ENCODE measurements at regions not wholly inside any gene's neighbourhood (a gene's known extent, or its start where the extent isn't known, plus 50 kb on each side); places are given as distances from the start of the nearest gene placed in this dataset.
"Not testable (repeated sequence)": the region's sequence is repeated elsewhere in the genome, so short reads cannot be mapped to it uniquely, and the experiment has no call there.

DNA sequence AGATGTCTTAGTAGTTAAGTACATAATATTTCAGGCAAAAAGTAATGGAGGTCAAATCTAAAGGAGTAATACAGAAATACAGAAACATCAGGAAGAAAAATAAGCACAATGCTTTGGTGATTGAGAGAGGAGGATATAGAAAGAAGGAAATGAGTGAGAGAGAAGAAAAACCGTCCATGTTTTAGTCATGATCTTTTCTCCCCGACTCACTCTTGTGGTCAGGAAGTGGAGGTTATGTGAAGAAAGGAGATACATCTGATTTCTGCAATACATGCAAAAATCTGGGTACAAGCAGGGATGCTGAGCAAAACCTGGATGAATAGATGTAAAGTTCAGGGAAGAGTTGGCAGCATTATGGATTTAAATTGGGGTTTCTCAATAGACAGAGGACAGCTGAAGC is 1122.5 kb downstream of the SORCS3 start:
- DNase-seq, result no peak

DNA sequence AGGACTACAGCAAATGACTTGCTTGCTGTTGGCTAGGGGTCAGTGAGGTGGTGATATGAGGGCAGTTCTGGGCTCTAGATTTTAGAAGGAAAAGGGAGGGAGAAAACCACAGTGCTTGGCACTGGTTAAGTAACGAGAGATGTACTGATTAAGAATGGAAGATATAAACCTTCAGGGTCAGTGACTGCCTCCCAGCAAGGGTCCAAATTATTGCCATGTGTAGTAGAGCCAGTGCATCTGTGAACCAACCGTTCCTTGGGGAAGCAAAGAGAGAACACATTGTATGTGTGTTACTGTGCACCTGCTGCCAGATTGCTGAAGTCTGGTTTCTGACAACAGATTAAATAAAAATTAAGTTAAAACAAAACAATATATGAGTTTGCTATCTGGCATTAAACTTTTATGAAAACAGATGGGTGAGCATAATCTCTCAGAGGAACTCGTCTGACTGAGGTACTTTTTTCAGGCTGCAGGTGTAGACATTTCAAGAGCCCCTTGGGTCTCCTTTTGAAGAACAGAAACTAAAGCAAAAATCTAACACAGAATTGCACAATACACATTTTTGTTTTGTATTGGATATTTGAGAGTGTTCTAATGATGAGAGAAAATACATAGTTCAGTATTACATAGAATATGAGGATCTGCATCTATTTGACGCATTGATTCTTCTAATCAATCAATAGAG is 1120.6 kb downstream of the SORCS3 start:
- no peak for DNase-seq

DNA sequence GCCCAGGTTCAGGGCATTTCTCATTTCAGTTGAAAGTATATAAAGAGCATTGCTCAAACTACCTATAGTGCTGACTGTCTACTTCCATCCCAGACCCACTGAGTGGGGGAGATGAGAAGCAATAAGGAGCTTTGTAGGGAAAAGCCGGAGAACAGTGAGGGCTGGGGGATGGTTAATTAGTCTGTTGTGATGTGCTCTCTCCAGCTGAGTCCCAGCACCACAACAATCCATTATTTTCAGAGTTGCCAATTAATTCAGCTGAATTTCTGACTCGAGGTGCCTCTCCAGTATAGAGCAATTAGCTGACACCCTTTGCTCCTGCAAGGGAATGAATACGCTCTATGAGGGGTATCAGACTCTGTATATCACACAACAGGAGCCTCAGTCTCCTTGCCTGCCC is 1118.6 kb downstream of the SORCS3 start:
- no peak for DNase-seq

DNA sequence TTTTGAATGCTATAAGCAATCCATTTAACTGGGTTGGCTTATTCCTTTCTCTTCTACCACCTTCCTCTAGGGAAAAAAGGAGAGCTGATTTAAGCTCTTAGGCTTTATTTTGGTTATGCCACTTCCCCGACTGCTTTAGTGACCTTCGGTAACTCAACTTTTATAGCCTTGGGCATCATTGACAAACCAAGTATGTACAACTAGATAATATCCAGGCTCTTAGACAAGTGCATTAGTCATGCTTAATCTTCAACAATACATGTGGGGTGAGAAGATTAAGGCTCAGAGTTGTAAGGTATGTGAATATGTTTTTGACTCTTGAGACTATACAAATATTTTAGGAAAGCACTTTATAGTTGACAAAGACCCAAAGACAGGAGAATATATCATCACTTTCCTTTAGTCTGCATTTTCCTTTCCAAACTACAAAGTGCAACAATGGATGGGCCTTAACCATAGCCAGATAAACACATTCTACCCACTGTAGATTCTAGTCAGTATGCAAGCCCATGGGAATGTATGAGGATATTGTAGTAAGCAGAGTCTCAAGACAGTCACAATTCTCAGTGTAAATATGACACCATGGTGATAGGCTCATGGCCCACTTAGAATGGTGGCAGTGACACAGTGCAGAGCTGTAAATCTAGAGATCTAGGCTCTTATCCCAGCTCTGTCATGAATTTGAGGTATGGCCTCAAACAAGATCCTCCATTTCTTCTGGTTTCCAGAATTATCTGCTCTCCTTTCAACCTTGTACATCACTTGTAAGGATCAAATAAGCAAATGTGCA is 1117.3 kb downstream of the SORCS3 start:
- no peak for DNase-seq

DNA sequence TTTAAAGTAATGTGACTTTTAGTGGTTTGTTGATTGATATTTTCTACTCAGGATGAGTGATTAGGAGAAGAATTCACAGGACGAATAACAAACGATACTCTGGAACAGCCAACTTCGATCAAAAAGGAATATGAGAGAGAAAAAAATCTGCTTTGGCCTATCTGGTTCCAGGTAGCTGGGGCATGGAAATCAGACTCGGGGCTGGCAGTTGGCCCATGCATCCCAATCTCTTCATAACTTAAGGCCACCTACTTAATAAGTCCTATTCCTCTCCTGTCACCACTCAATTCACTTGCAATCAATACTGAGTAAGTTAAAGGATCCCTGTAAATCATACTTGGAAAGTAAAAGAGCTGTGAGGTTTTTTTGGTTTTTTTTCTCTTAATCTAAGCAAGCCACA is 1116.2 kb downstream of the SORCS3 start:
- DNase-seq, result no peak

DNA sequence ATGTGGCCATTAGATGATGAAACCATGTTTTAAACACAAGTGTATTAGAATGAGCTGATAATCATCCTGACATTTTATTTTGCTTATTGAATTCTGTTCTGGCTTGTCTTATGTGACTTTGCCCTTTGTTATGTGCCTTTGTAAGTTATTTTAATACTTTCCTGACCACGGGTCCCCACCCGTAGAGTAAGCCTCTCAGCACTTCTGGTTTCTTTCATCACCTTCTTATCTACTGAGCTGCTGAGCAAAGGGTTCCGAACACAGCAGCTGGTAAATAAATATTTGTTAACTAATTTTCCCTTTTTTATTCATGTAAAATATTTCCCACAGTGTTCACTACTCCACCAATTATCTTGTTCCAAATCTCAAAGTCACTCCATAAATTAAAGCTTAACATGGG is 1115.3 kb downstream of the SORCS3 start:
- DNase-seq, result no peak

DNA sequence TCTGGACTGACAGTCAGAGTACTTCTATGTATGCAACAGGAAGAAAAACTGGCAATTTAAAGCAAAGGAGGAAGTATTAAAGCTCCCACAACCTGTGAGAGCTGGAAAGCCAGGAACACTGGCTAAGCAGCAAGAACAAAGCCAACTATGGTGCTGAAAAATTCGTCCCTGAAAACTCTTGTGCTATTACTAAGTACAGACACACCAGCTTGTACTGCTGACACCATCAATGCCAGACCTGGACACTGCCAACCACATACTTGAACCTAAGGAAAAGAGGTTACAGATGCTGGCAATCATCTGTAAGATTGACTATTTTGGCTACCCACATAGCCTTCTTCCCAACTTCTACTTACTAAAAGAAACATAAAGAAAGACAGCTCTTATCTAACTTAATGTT is 1110.6 kb downstream of the SORCS3 start:
- no peak for DNase-seq

DNA sequence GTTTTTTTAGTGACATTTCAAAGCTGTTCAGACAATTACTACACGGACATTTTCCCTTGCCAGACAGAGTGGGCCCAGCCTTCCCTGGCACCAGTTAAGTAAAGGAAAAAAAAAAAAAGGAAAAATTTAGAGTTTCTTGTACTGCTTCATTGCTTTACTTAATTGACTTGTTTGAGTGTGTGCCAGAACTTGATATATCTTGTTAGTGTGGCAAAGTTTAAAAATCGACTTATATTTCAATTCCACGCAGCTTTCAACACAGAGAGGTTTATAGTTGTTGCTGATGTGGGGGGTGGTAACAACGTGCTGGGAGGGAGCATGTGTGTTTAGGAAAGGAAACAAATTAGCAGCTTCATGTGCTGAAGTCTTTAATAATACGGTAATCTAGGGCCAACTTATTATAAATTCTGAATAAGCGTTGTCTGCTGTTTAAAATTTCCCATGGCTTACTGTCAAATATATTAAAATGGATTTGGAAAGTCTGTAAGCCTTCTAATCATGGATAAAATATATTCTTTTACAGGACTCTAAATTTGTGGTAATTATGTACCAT is 1104.6 kb downstream of the SORCS3 start:
- DNase-seq, result no peak

DNA sequence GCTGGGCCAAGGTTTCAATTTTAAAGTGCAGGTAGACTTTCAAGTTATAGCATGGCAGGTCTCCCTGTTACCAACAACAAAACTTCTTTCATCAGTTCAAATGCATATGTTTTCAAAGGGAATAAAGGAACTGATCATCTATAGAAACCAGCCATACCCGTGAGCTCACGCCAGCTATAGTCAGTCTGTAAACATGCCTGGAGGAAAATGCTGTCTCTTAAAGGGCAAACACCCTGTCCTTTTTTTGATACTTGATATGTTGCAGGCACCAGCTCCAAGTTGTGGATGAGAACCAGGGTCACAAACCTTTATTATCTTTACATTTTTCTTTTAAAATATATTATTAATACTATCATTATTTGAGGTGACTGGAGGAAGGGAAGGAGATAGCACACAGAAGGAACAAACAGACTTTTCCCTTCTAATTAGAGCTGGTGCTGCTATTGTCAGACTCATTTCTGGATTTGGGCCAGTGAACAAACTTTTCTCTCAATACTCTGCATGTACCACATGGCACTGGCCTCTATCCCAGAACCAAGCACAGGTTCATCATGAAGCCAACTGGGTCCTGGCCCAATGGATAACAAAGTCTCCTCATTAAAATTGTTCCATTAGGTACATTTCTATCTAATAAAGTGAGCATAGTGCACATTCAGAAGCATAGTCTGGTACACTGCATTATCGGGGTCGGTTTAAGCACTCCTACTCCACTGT is 1102.4 kb downstream of the SORCS3 start:
- DNase-seq, result no peak

DNA sequence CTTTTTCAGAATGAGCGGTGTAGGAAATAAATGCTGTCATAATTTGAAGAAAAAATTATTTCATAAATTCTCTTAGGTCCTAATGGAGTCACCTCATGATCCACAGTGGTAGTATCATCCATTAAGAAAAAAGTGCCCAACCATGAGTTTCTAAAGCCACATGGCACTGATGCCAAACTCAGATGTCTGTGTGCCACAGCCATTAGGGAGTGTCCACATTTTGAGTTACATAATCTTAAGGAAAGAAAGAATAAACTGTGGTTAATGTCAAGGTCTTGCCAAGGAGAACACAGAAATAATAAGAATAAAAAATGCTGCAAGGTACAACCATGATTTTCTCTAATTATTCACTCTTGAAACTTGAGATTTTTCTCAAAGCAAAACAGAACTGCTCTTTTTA is 1101.8 kb downstream of the SORCS3 start:
- DNase-seq, result no peak

DNA sequence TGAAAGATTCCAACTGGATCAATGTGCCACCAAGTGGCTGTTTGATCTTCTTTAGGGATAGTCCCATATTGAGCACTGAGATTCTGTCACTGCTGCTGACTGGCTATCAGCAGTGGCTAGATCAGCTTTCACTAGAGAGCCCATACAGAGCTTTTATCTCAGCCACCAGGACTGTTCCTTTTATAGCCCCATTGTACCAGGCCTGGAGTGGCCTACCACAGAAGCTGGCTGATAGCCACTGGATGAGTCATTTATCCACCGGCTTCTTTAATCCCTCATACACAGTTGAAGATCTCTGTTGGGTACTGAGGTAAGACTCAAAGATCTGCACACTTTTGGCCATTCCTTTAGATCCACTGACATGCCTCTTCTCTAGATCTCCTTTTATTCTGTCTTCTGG is 1101.1 kb downstream of the SORCS3 start:
- no peak for DNase-seq

DNA sequence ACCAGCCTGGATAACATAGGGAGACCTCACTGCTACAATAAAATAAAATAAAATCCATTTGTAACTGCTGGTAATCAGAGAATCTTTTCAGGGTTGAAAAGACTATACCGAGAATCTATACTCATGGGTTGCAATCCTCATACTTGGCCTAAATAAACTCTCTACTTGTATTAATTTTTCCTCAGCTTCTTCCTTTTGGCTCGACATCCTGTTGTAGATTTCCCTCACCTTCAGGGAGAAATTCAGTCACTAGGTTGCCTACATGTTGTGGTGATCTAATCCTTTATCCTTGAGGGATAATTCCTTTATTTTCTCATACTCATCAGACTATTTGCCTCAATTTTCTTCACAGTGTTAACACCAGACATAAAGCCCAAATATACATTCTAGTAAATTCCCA is 1093.4 kb downstream of the SORCS3 start:
- no peak for DNase-seq

DNA sequence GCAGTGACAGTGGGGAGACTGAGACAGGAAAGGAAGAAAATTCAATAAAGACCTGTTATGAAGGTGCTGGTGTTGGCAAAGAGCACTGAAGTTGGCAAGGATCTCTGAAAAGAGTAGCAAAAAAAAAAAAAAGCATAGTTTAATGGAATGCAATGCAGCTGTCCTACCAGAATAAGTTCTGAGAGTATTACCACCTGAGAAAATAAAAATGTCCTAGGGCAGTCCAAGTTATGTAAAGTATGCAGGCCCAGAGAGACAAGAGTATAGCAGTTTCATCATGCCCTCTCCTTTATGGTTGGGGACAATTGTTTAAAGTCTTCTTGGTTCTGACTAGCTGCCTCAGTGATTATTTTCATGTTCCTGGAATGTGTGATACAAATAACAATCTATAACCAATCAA is 1092.8 kb downstream of the SORCS3 start:
- no peak for DNase-seq

DNA sequence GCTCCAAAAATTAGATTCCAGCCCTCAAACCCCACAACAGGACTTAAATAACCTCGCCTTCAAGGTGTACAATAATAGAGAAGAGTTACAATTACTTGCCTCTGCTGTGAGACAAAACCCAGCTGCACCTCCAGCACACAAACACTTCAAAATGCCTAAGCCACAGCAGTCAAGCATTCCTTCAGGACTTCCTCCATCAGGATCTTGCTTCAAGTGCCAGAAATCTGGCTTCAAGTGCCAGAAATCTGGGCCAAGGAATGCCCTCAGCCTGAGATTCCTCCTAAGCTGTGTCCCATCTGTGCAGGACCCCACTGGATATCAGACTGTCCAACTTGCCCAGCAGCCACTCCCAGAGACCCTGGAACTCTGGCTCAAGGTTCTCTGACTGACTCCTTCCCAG is 1088.3 kb downstream of the SORCS3 start:
- DNase-seq, result no peak

DNA sequence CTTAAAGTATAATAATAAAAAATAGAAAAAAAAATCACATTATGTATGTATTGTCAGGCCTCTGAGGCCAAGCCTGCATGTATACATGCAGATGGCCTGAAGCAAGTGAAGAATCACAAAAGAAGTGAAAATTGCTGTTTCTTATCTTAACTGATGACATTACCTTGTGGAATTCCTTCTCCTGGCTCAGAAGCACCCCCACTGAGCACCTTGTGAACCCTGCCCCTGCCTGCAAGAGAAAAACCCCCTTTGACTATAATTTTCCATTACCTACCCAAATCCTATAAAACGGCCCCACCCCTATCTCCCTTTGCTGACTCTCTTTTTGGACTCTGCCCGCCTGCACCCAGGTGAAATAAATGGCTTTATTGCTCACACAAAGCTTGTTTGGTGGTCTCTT is 1086.5 kb downstream of the SORCS3 start:
- DNase-seq, result not testable (repeated sequence)

DNA sequence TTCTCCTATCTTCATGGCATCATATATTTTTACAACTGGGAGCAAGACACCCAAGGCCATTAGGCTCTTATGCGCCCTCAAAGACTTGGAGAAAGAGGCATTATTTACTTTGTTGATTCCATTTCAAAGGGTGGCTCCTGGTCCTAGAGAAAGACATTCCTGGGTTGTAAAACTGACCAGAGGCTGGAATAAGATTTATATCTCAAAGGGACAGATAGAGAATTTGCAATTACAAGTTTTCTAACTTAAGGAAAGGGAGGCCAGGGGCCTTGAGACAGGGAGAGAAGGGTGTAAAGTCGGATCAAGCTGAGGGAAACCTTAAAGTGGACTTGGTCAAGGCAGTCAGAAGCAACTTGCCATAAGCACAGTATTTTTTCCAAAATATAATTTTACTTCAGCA is 1086.0 kb downstream of the SORCS3 start:
- no peak for DNase-seq

DNA sequence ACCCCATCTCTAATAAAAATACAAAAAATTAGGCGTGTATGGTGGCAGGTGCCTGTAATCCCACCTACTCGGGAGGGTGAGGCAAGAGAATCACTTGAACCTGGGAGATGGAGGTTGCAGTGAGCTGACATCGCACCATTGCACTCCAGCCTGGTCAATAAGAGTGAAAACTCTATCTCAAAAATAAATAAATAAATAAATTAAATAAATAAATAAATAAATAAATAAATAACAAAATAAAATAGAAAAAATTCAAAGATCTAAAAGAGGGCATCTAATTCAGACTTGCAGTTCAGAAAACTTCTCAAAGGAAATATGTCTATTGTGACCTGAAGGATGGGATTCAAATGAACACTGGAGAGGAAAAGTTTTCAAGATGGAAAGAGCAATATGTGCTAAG is 1085.1 kb downstream of the SORCS3 start:
- no peak for DNase-seq

DNA sequence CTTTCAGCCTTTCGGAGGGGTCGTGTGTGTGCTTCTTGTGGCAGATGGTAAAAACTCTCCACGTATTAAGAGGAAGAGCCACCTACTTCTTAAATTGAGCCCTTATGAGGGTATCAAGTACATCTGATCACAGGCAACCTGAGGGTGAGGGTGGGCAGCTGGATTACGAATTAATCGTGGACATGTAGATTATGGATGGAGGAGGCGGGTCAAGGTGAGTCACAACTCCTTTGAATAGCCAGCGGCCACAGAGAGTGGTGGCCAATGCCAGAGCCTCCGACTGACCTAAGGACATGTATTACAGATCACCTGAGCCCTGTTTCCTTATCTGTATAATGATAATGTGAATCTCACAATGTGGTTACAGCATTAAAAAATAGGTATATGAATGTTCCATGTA is 1083.9 kb downstream of the SORCS3 start:
- no peak for DNase-seq

DNA sequence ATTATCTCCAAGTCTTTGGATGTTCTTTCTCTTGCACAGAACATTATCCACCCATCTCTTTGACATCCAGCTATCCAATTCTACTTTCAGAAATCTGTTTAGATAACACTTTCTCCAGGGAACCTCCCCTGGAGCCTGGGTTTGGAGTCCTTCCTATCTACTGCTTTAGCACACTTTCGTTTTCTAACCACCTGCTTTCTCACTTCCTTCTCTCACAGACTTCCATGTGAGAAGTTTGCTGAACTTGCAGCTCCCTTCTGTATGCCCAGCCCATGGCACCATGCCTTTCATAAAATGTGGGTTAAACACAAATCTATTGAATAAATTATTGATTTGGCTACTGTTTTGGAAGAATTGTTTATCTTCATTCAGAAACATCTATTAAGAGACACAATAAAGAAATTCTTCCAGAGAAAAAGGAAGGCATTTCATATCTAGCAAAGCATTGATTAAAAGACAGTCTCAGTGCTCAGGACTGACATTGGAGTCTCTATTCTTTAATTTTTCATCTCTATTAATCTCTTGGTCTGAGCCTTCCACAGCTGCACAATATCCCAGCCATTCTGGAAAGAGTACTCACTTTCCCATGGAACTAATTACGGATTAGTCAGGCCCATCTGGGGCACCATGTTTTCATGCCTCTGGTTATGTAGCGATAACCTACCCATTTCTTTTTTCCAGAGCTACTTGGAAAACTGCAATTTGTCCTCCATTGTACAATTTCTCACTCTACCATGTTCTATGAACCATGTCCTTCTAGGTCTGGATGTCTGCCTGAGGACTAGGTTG is 1077.3 kb downstream of the SORCS3 start:
- no peak for DNase-seq

DNA sequence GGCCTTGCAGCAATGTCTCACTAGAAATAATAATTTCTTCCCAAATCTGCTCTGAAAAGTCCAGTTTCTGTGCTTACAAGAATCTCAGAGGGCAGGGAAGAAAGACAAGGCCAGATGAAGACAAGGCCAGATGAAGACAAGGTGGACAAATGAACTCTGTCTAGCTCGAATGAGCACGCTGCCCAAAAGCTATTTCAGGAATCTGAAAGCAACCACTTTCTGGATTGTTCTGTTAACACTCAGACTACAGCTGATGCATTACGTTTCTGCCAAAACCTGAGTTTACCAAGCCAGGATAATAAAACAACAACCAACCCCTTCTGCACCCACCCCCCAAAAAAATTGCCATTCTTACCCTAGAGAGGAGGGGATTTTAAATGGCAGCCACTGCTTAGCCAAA is 1073.6 kb downstream of the SORCS3 start:
- no peak for DNase-seq

DNA sequence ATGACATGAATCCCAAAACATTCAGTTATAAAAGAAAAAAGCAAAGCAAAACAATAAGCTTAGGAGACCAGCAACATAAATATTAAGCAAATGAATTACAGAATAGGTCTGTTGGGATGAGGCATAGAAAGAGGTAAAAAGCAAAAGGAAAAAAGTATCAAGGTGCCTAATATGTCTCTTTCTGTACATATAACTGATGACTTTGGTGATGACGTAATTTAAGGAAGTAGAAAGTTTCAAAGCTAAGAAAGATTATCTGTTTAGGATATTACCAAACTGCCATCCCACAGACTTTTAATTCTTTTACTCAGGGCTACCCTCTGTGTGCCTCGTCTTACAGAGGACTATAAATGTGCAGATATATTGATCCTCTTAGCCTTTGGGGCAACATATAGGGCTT is 1066.5 kb downstream of the SORCS3 start:
- no peak for DNase-seq

DNA sequence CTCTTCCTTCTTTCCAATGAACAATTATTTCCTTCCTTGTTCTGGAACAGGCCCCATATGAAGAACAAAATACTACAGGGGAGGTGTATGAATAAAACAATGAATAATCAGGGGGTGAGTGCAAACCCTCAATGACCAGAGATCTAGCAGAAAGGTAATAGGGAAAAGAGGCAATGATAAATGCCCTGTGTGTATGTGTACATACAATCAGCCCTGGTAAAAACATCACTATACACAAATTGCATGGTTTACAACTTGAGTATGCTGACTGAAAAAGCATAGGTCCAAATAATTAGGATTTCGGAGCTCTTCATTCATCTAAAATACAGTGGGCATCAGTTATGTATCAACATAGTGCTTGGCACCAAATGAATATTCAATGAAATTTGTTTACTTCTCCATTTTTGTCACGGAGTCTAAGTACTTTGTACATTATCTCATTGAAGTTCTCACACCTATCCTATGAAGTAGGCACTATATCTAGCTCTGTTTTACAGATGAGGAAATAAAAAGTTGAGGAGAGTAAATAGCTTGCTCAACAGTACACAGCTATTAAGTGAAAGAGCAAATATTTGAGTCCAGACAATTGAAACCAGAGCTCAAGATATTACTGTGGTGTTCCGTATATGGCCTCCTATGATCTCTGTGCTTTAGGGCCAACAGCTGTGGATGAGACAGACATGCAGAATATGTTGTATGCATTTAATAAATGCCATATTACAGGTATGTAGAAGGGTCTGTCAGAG is 1065.4 kb downstream of the SORCS3 start:
- no peak for DNase-seq

All from NCI-H146 (cell line).